WERI-Rb-1 (cell line): ENCODE measurements at regions not wholly inside any gene's neighbourhood (a gene's known extent, or its start where the extent isn't known, plus 50 kb on each side); places are given as distances from the start of the nearest gene placed in this dataset.

Experiments used
- DNase-seq: peaks from one replicate; pipeline ENCODE4 v3.0.0-alpha.2; 2020
- H3K27ac ChIP-seq: fragments of 250-450 bp; sonication (Bioruptor Pico); 2 replicates; pipeline ENCODE4 v1.5.1; 2020; ENCODE audit warnings: mild to moderate bottlenecking, moderate library complexity
- H3K27me3 ChIP-seq: fragments of 250-450 bp; sonication (Bioruptor Pico); 2 replicates; pipeline ENCODE4 v1.5.1; 2021; ENCODE audit warnings: mild to moderate bottlenecking, low read depth, moderate library complexity; ENCODE audit not compliant: insufficient read depth, severe bottlenecking
- H3K36me3 ChIP-seq: fragments of 250-450 bp; sonication (Bioruptor Pico); 2 replicates; pipeline ENCODE4 v1.5.1; 2020; ENCODE audit warnings: mild to moderate bottlenecking, moderate library complexity
- H3K4me3 ChIP-seq: 2 replicates; pipeline ENCODE4 v1.5.1; 2011; ENCODE audit warnings: low read depth, mild to moderate bottlenecking, control low read depth, low read length
- H3K9me3 ChIP-seq: fragments of 250-450 bp; sonication (Bioruptor Pico); 2 replicates; pipeline ENCODE4 v1.5.1; 2021; ENCODE audit warnings: mild to moderate bottlenecking, moderate library complexity; ENCODE audit not compliant: severe bottlenecking
- TF ChIP-seq, protein P1 (sequence below): IDR thresholded peaks from 2 replicates; pipeline ENCODE4 v1.5.1; 2011; ENCODE audit warnings: low read depth, mild to moderate bottlenecking, control low read depth, inconsistent platforms, low read length

DNA sequence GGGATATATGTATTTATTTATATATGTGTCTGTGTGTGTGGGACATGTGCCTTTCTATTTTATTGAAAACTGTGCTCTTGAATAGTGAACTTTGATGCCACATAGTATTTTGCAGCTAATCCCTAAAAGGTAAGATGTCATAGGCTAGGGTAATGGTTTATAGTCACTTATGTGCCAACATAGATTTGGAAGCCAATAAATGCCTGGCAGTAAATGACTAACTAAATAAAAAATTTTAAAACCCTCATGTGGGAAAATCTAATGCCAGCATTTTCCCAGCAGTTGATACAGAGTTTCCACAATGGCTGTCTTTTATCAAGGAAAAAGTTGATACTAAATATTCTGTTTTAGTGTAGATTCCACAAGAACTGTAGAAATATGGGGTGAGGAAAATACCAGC lies 101.5 kb upstream of the IMMP2L start:
- no peaks in the 10 kb centered on the region for H3K27me3 ChIP-seq
- no peak overlapping the region for H3K27ac ChIP-seq
- TF ChIP-seq, protein P1, sequence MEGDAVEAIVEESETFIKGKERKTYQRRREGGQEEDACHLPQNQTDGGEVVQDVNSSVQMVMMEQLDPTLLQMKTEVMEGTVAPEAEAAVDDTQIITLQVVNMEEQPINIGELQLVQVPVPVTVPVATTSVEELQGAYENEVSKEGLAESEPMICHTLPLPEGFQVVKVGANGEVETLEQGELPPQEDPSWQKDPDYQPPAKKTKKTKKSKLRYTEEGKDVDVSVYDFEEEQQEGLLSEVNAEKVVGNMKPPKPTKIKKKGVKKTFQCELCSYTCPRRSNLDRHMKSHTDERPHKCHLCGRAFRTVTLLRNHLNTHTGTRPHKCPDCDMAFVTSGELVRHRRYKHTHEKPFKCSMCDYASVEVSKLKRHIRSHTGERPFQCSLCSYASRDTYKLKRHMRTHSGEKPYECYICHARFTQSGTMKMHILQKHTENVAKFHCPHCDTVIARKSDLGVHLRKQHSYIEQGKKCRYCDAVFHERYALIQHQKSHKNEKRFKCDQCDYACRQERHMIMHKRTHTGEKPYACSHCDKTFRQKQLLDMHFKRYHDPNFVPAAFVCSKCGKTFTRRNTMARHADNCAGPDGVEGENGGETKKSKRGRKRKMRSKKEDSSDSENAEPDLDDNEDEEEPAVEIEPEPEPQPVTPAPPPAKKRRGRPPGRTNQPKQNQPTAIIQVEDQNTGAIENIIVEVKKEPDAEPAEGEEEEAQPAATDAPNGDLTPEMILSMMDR, result no peak
- DNase-seq, result no peak
- H3K9me3 ChIP-seq, result no peaks in the 10 kb centered on the region
- H3K4me3 ChIP-seq, result no peak overlapping the region
- H3K36me3 ChIP-seq, result no peaks in the 10 kb centered on the region

DNA sequence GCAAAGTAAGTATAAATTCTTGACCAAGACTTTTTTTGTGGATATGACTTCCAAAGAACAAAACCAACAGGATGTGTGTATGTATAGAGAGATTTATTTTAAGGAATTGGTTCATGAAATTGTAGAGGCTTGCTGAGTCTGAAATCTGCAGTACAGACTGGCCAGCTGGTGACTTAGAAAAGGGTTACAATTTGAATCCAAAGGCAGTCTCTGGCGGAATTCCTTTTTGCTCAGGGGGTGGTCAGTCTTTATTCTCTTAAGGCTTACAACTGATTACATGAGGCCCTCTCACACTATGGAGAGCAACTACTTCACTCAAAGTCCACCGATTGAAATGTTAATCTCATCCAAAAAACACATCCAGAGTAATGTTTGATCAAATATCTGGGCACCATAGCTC lies 100.1 kb upstream of the IMMP2L start:
- Histone ChIP-seq H3K27ac (no peak overlapping the region), H3K9me3 (no peaks in the 10 kb centered on the region), H3K36me3 (no peaks in the 10 kb centered on the region), H3K27me3 (no peaks in the 10 kb centered on the region), H3K4me3 (no peak overlapping the region)
- TF ChIP-seq, protein P1, result no peak
- no peak for DNase-seq

DNA sequence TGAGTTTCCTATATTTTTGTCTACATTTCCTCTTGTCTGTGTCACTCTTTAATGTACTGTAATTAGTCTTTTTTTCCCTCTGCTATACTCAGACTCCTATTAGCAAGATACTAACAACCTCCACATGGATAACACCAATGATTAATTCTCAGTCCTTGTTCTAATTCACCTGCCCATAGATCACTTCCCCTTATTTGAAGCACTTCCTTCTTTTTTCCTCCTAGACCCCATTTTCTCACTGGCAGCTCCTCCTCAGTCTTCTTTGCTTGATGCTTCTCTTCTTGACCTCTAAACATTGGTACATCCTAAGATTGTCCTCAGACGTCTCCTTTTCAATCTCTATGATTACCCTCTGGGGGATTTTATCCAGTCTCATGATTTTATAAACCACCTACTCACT lies 98.2 kb upstream of the IMMP2L start:
- Histone ChIP-seq H3K9me3 (no peaks in the 10 kb centered on the region), H3K27ac (no peak overlapping the region), H3K36me3 (no peaks in the 10 kb centered on the region), H3K27me3 (no peaks in the 10 kb centered on the region), H3K4me3 (no peak overlapping the region)
- TF ChIP-seq, protein P1, result no peak
- DNase-seq, result no peak

DNA sequence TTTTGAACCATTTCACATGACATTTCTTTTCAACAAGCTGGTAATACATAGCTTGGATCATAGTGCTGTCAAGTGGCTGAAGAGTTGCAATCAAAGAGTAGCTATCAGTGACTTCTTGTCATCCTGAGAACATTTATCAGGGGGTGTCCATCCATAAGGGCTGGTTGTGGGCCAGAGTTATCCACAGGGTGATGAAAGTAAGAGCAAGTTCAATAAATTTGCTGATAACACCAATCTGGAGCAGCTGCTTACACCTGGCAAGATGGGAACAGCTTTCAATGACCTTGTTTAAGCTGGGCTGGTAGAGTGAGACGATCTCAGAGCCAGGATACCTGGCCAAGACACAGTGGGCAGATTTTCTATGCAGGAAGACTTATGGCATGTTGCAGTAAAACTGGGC lies 96.3 kb upstream of the IMMP2L start:
- TF ChIP-seq, protein P1, result no peak
- no peak overlapping the region for H3K27ac ChIP-seq
- no peak overlapping the region for H3K4me3 ChIP-seq
- no peaks in the 10 kb centered on the region for H3K27me3 ChIP-seq
- H3K9me3 ChIP-seq, result no peaks in the 10 kb centered on the region
- DNase-seq, result no peak
- no peaks in the 10 kb centered on the region for H3K36me3 ChIP-seq

DNA sequence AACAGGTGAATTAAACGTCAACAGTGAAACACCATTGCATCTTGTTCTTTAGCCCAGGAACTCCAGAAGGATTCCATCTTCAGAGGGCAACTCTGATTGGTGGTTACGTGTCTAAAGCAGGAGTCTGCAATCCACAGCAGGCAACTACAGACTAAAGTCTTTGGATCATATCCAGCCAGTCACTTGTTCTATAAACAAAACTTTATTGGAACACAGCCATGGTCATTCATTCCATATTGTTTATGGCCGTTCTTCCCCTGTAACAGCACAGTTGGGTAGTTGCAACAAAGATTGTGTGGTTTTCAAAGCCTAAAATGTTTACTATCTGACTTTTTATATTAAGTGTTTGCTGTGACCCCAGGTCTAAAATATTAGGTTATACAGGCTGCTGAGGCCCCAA lies 94.7 kb upstream of the IMMP2L start:
- Histone ChIP-seq H3K4me3 (no peak overlapping the region), H3K9me3 (no peaks in the 10 kb centered on the region), H3K27me3 (no peaks in the 10 kb centered on the region), H3K36me3 (no peaks in the 10 kb centered on the region), H3K27ac (no peak overlapping the region)
- TF ChIP-seq, protein P1, result no peak
- DNase-seq, result no peak

DNA sequence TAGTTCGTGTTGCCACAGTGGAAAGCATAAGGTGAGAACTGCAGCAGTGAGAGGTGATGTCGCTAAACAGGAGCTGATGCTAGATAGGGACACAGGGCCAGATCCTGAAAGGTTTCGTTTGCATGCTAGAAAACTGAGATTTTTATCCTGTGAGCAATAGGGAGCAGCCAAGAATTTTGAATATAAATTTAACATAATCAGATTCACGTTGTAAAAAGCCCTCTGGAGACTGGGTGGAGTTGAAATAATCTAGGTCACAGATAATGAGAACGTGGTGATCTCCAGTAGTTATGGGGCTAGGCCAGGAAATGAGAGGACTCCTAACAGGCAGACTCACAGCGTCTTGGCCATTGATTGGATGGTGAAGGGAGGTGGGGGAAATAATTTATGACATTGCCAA lies 92.1 kb upstream of the IMMP2L start:
- H3K9me3 ChIP-seq, result no peaks in the 10 kb centered on the region
- H3K36me3 ChIP-seq, result no peaks in the 10 kb centered on the region
- H3K4me3 ChIP-seq, result no peak overlapping the region
- no peak overlapping the region for H3K27ac ChIP-seq
- DNase-seq, result no peak
- H3K27me3 ChIP-seq, result no peaks in the 10 kb centered on the region
- TF ChIP-seq, protein P1, result no peak
